GM19035 (cell line): ENCODE measurements at regions not wholly inside any gene's neighbourhood (a gene's known extent, or its start where the extent isn't known, plus 50 kb on each side); places are given as distances from the start of the nearest gene placed in this dataset.
"Not testable (repeated sequence)": the region's sequence is repeated elsewhere in the genome, so short reads cannot be mapped to it uniquely, and the experiment has no call there.

ENCODE experiments used
- ATAC-seq: cut with Tn5 transposase; IDR thresholded peaks from one replicate; pipeline ENCODE4 v1.9.1; 2021; ENCODE audit not compliant: unreplicated experiment

GRCh38 chr1:234849832-234850231 lies 239.9 kb upstream of the IRF2BP2 start:
- ATAC-seq = no peak

- ATAC-seq = no peak
These were observed 239.1 kb upstream of the IRF2BP2 start for GRCh38 chr1:234848972-234849649.

GRCh38 chr1:234846813-234847212 lies 236.8 kb upstream of the IRF2BP2 start:
- not testable (repeated sequence) for ATAC-seq

- ATAC-seq = no peak
These were observed 235.9 kb upstream of the IRF2BP2 start for GRCh38 chr1:234845836-234846235.

- ATAC-seq = no peak
These were observed 235.2 kb upstream of the IRF2BP2 start for GRCh38 chr1:234845097-234845660.

- no peak for ATAC-seq
These were observed 234.6 kb upstream of the IRF2BP2 start for GRCh38 chr1:234844479-234845031.

- ATAC-seq = no peak
These were observed 234.0 kb upstream of the IRF2BP2 start for GRCh38 chr1:234843946-234844345.

- ATAC-seq = peak; percentile 76
These were observed 233.0 kb upstream of the IRF2BP2 start for GRCh38 chr1:234842726-234843641.

- ATAC-seq = no peak
These were observed 231.8 kb upstream of the IRF2BP2 start for GRCh38 chr1:234841710-234842231.

- ATAC-seq = no peak
These were observed 231.3 kb upstream of the IRF2BP2 start for GRCh38 chr1:234841281-234841680.

GRCh38 chr1:234840843-234841242 lies 230.9 kb upstream of the IRF2BP2 start:
- no peak for ATAC-seq

GRCh38 chr1:234840253-234840652 lies 230.3 kb upstream of the IRF2BP2 start:
- ATAC-seq = no peak

- no peak for ATAC-seq
These were observed 229.7 kb upstream of the IRF2BP2 start for GRCh38 chr1:234839663-234840062.

GRCh38 chr1:234838820-234839219 lies 228.8 kb upstream of the IRF2BP2 start:
- ATAC-seq = no peak

- ATAC-seq = no peak
These were observed 228.2 kb upstream of the IRF2BP2 start for GRCh38 chr1:234838182-234838581.

GRCh38 chr1:234837713-234838112 lies 227.7 kb upstream of the IRF2BP2 start:
- no peak for ATAC-seq

GRCh38 chr1:234836776-234837357 lies 226.9 kb upstream of the IRF2BP2 start:
- ATAC-seq = no peak

GRCh38 chr1:234836045-234836681 lies 226.2 kb upstream of the IRF2BP2 start:
- ATAC-seq = no peak

- ATAC-seq = no peak
These were observed 225.3 kb upstream of the IRF2BP2 start for GRCh38 chr1:234835239-234835638.

GRCh38 chr1:234833646-234834045 lies 223.7 kb upstream of the IRF2BP2 start:
- no peak for ATAC-seq
